Breast epithelium (tissue), 4 donors: ENCODE measurements at regions not wholly inside any gene's neighbourhood (a gene's known extent, or its start where the extent isn't known, plus 50 kb on each side); places are given as distances from the start of the nearest gene placed in this dataset.
A peak's percentile ranks its signal among the peaks of the same experiment; 100 is the strongest.

Source experiments
- DNase-seq, 2 donors: peaks; one replicate each; pipeline ENCODE4 v3.0.0-alpha.2; 2019; ENCODE audit warnings: low spot score in 2 of 2
- H3K27ac ChIP-seq, 2 donors: fragments of 200-600 bp; sonication (generic) in 1 of 2; one replicate each; pipeline ENCODE4 v1.5.1; 2016 to 2019; ENCODE audit warnings: mild to moderate bottlenecking in 1 of 2
- H3K27me3 ChIP-seq, 2 donors: fragments of 200-600 bp; sonication (generic) in 1 of 2; one replicate each; pipeline versions ENCODE4 v1.5.1 to v1.6.0; 2017 to 2019; ENCODE audit warnings: control low read depth in 1 of 2, mild to moderate bottlenecking in 1 of 2
- H3K36me3 ChIP-seq: fragments of 200-600 bp; one replicate; pipeline ENCODE4 v1.5.1; 2019
- H3K4me1 ChIP-seq, 2 donors: fragments of 200-600 bp; sonication (generic); one replicate each; pipeline ENCODE4 v1.5.1; 2016 to 2019; ENCODE audit warnings: control low read depth in 1 of 2
- H3K4me3 ChIP-seq, 3 donors: fragments of 200-600 bp; sonication (generic); 1 replicate in 2 of 3; 2 replicates in 1 of 3; pipeline ENCODE4 v1.5.1; 2016 to 2019; ENCODE audit warnings: mild to moderate bottlenecking in 3 of 3, moderate library complexity in 2 of 3
- H3K9me3 ChIP-seq, 2 donors: fragments of 200-600 bp; sonication (generic) in 1 of 2; one replicate each; pipeline ENCODE4 v1.5.1; 2016 to 2019; ENCODE audit warnings: control low read depth in 1 of 2
- CTCF ChIP-seq, 3 donors: fragments of 450-650 bp; IDR thresholded peaks; one replicate each; pipeline ENCODE4 v1.5.1; 2016 to 2017; ENCODE audit warnings: antibody characterized with exemption in 3 of 3, mild to moderate bottlenecking in 3 of 3, moderate library complexity in 3 of 3
- POLR2A ChIP-seq: fragments of 450-650 bp; IDR thresholded peaks from one replicate; pipeline ENCODE4 v1.6.1; 2016; ENCODE audit warnings: antibody characterized with exemption, mild to moderate bottlenecking, moderate library complexity
- POLR2AphosphoS5 ChIP-seq, 3 donors: sonication (generic); formaldehyde crosslinking; IDR thresholded peaks; one replicate each; pipeline ENCODE4 v1.6.1; 2017; ENCODE audit warnings: antibody characterized with exemption in 3 of 3
- intact Hi-C: fragments of 100-400 bp; cut with DNase I; formaldehyde crosslinking; loops from one replicate; pipeline ENCODE4 v1.15.1; 2023; ENCODE audit warnings: low total_unique reads

DNA sequence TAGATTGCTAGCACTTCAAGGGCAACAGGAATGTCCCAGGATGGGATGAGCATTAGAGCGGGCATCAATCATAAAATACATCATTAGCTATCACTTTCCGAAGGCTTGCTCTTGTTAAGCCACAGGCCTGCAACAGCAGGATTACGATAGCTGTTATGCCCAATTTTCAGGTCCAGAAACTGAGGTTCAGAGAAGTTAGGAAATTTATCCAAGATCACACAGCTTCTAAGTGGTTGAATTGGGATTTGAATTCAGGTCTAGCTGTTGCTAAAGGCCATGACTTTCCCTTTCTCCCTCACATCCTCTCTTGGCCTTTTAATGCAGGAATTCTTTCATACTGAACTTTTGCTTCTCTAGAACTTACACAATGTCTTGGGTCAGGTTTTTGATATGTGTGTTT lies 119.4 kb upstream of the ERCC6L2 start:
- peaks cover 0 to 10% of the 10 kb centered on the region in 2 donors for H3K27me3 ChIP-seq
- no peaks in the 10 kb centered on the region for H3K36me3 ChIP-seq
- TF ChIP-seq POLR2AphosphoS5 (IDR thresholded peaks at IDR 0.05) = no peak
- no peak for TF ChIP-seq POLR2A
- TF ChIP-seq CTCF (IDR thresholded peaks at IDR 0.05) = no peak
- no peak for DNase-seq
- no peak overlapping the region for H3K27ac ChIP-seq
- H3K4me3 ChIP-seq = no peak overlapping the region
- intact Hi-C loops = no loop called here
- H3K9me3 ChIP-seq = no peaks in the 10 kb centered on the region
- no peaks in the 10 kb centered on the region for H3K4me1 ChIP-seq

DNA sequence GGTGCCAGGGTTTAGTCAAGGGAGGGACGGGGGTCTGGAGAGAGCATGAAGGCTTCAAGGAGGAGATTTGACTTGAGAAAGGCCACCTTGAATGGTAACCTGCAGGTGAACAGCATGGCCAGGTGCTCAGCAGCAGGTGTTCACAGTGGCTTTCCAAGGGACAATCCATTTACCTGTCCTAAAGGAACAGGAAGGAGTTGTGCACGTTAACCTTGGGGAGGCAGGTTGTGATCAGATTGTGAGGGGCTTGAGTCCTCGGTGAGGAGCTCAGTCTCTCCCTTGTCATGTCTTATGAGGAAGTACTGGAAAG lies 120.1 kb upstream of the ERCC6L2 start:
- H3K4me1 ChIP-seq = no peaks in the 10 kb centered on the region
- TF ChIP-seq POLR2AphosphoS5 (IDR thresholded peaks at IDR 0.05) = no peak
- TF ChIP-seq CTCF (IDR thresholded peaks at IDR 0.05) = no peak
- no peak for TF ChIP-seq POLR2A
- intact Hi-C loops = no loop called here
- H3K4me3 ChIP-seq = no peak overlapping the region
- DNase-seq = no peak
- H3K9me3 ChIP-seq = no peaks in the 10 kb centered on the region
- peaks cover 0 to 10% of the 10 kb centered on the region in 2 donors for H3K27me3 ChIP-seq
- H3K36me3 ChIP-seq = no peaks in the 10 kb centered on the region
- H3K27ac ChIP-seq = no peak overlapping the region

- TF ChIP-seq POLR2A = no peak
- no peak for DNase-seq
- Histone ChIP-seq H3K4me1 (no peaks in the 10 kb centered on the region), H3K36me3 (no peaks in the 10 kb centered on the region), H3K9me3 (no peaks in the 10 kb centered on the region), H3K27ac (no peak overlapping the region), H3K27me3 (peaks cover 0 to 10% of the 10 kb centered on the region in 2 donors), H3K4me3 (no peak overlapping the region)
- intact Hi-C loops = no loop called here
Observed at GRCh38 chr9:95754533-95755420, 120.7 kb upstream of the ERCC6L2 start.

DNA sequence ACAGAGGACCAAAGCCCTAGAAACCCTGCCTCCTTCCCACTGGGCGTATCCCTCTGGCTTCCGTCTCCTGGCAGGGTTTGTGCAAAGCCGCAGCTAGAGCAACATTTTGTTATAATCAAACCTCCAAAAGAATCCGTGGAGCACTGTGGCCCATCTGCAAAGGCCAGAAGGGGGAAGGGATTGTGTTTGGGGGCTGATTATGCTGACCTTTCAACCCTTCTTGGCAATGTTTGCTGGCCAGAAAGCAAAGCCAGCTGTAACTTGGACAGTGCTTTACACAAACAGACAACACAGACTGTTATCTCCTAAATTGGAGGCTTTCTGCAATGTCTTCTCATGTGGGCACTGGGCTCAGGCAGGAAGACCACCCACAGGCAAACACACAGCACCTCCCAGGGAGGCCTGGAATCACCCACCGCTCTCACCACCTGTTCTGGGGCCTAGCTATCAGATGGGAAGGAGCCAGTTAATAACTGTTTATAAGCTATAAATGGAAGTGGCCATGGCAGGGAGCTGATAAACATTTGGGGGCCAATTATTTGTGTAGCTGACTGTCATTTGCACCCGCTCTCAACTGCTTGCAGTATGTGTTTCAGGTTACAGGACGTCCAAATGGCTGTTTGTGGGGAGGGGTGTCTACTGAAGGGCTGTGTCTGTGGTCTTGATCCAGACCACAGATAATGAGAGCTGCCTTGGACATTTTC lies 121.6 kb upstream of the ERCC6L2 start:
- intact Hi-C loops = no loop called here
- Histone ChIP-seq H3K27me3 (peaks cover 0 to 10% of the 10 kb centered on the region in 2 donors), H3K36me3 (no peaks in the 10 kb centered on the region), H3K4me3 (no peak overlapping the region), H3K4me1 (no peaks in the 10 kb centered on the region), H3K9me3 (no peaks in the 10 kb centered on the region), H3K27ac (no peak overlapping the region)
- no peak for DNase-seq
- no peak for TF ChIP-seq CTCF (IDR thresholded peaks at IDR 0.05)
- TF ChIP-seq POLR2A = no peak
- no peak for TF ChIP-seq POLR2AphosphoS5 (IDR thresholded peaks at IDR 0.05)

DNA sequence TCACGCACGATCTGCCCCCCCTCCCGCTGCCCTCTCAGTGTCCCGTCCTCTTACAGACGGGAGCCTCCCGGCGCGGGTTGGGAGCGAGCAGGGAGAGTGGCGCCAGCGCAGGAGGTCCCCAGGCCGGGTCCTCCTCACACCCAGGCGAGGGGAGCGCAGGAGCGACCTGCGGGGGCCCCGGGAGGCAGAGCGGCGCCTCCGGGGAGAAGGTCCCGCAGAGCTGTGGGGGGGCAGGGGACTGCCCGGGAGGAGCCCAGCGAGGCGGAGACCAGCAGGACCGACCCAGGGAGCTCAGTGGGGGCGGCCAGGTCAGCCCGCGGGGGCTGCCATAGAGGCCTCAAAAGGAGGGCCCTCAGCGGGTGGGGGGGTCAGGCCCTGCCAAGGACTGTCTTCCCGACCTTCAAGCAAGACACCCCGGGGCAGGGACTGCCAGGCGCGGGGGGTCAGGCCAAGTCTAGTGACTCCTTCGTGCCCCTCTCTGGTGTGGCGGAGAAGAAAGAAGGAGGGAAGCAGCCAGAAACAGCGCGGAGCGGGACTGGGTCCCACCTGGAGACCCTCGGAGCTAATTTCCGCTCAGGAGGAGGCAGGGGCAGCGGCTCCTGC lies 123.3 kb upstream of the ERCC6L2 start:
- TF ChIP-seq POLR2A (no peak), CTCF (IDR thresholded peaks at IDR 0.05) (no peak), POLR2AphosphoS5 (IDR thresholded peaks at IDR 0.05) (no peak)
- intact Hi-C loops = no loop called here
- Histone ChIP-seq H3K27me3 (peaks cover 0 to 10% of the 10 kb centered on the region in 2 donors), H3K4me1 (no peaks in the 10 kb centered on the region), H3K36me3 (no peaks in the 10 kb centered on the region), H3K4me3 (peak overlapping the region in 2 of 3 donors; percentile 35 to 57), H3K27ac (no peak overlapping the region), H3K9me3 (no peaks in the 10 kb centered on the region)
- no peak for DNase-seq
